Neuronal stem cell (in vitro differentiated cells): ENCODE measurements at regions not wholly inside any gene's neighbourhood (a gene's known extent, or its start where the extent isn't known, plus 50 kb on each side); places are given as distances from the start of the nearest gene placed in this dataset.

ENCODE experiments used
- DNase-seq: peaks from one replicate; pipeline ENCODE4 v3.0.0-alpha.2; 2013; ENCODE audit warnings: low spot score
- H2AFZ ChIP-seq: one replicate; pipeline ENCODE4 v1.6.1; 2013; ENCODE audit warnings: mild to moderate bottlenecking, low read length, inconsistent platforms
- H2AK5ac ChIP-seq: 2 replicates; pipeline ENCODE4 v1.6.1; 2013; ENCODE audit warnings: low read depth, mild to moderate bottlenecking, inconsistent platforms, low read length, moderate library complexity, mixed read lengths
- H2BK120ac ChIP-seq: 2 replicates; pipeline ENCODE4 v1.6.1; 2013; ENCODE audit warnings: low read depth, mild to moderate bottlenecking, inconsistent platforms, low read length, moderate library complexity, mixed read lengths
- H2BK12ac ChIP-seq: one replicate; pipeline ENCODE4 v1.6.1; 2013; ENCODE audit warnings: low read length, inconsistent platforms
- H2BK15ac ChIP-seq: 2 replicates; pipeline ENCODE4 v1.6.1; 2013; ENCODE audit warnings: mild to moderate bottlenecking, low read length, inconsistent platforms, mixed read lengths
- H2BK5ac ChIP-seq: one replicate; pipeline ENCODE4 v1.6.1; 2013; ENCODE audit warnings: inconsistent platforms, mild to moderate bottlenecking, low read length, moderate library complexity
- H3K14ac ChIP-seq: one replicate; pipeline ENCODE4 v1.6.1; 2013; ENCODE audit warnings: low read length, inconsistent platforms
- H3K18ac ChIP-seq: 2 replicates; pipeline ENCODE4 v1.6.1; 2013; ENCODE audit warnings: low read length, inconsistent platforms
- H3K23ac ChIP-seq: 2 replicates; pipeline ENCODE4 v1.6.1; 2013; ENCODE audit warnings: low read depth, mild to moderate bottlenecking, mixed read lengths, low read length, inconsistent platforms; ENCODE audit not compliant: poor library complexity
- H3K27ac ChIP-seq: replicated peaks from 3 replicates; pipeline ENCODE4 v1.5.1; 2013; ENCODE audit warnings: low read length, inconsistent platforms
- H3K27me3 ChIP-seq, 3 experiments: 2 replicates each; pipeline ENCODE4 v1.6.1; 2013; ENCODE audit warnings: low read length in 3 of 3, mild to moderate bottlenecking in 2 of 3, inconsistent platforms in 1 of 3, low read depth in 1 of 3, mixed read lengths in 1 of 3, moderate library complexity in 1 of 3; ENCODE audit not compliant: control insufficient read depth in 3 of 3, insufficient read depth in 3 of 3
- H3K36me3 ChIP-seq, 2 donors: replicated peaks in 1 of 2; 2 replicates each; pipeline ENCODE4 v1.6.1; 2013; ENCODE audit warnings: low read length in 2 of 2; ENCODE audit not compliant: control insufficient read depth in 2 of 2, insufficient read depth in 2 of 2
- H3K4ac ChIP-seq: 2 replicates; pipeline ENCODE4 v1.6.1; 2013; ENCODE audit warnings: inconsistent platforms, mild to moderate bottlenecking, low read length, moderate library complexity
- H3K4me1 ChIP-seq, 2 donors: 1 replicate in 1 of 2; 2 replicates in 1 of 2; pipeline ENCODE4 v1.6.1; 2013; ENCODE audit warnings: low read length in 2 of 2, low read depth in 1 of 2; ENCODE audit not compliant: control insufficient read depth in 2 of 2, insufficient read depth in 1 of 2
- H3K4me2 ChIP-seq: one replicate; pipeline ENCODE4 v1.6.1; 2013; ENCODE audit warnings: mild to moderate bottlenecking, low read length, inconsistent platforms; ENCODE audit not compliant: insufficient read depth, poor library complexity, severe bottlenecking
- H3K4me3 ChIP-seq, 2 donors: 2 replicates each; pipeline ENCODE4 v1.5.1; 2013; ENCODE audit warnings: low read length in 2 of 2, mild to moderate bottlenecking in 2 of 2, inconsistent platforms in 1 of 2, moderate library complexity in 1 of 2
- H3K79me1 ChIP-seq: one replicate; pipeline ENCODE4 v1.6.1; 2013; ENCODE audit warnings: low read depth, mild to moderate bottlenecking, inconsistent platforms, low read length, moderate library complexity
- H3K9ac ChIP-seq: one replicate; pipeline ENCODE4 v1.6.1; 2013; ENCODE audit warnings: mild to moderate bottlenecking, low read depth, low read length, inconsistent platforms; ENCODE audit not compliant: poor library complexity
- H3K9me3 ChIP-seq, 2 donors: replicated peaks in 1 of 2; 2 replicates each; pipeline versions ENCODE3 to v1.6.1; 2013; ENCODE audit warnings: low read length in 2 of 2, mild to moderate bottlenecking in 2 of 2, inconsistent platforms in 1 of 2, low read depth in 1 of 2, mixed read lengths in 1 of 2, moderate library complexity in 1 of 2; ENCODE audit not compliant: control insufficient read depth in 2 of 2, insufficient read depth in 1 of 2
- H4K8ac ChIP-seq: one replicate; pipeline ENCODE4 v1.6.1; 2013; ENCODE audit warnings: low read depth, mild to moderate bottlenecking, inconsistent platforms, low read length, moderate library complexity
- H4K91ac ChIP-seq: one replicate; pipeline ENCODE4 v1.6.1; 2013; ENCODE audit warnings: low read length, low read depth, mild to moderate bottlenecking, inconsistent platforms; ENCODE audit not compliant: poor library complexity
- WGBS, 2 donors: extraction: QIAGEN DNeasy Blood & Tissue Kit; methylation state at CpG; one replicate each; pipeline ENCODE4 v1.1.7; 2013; ENCODE audit warnings: missing lambda C conversion rate in 2 of 2, mixed read lengths in 1 of 2; ENCODE audit not compliant: insufficient read length in 2 of 2, insufficient replicate concordance in 1 of 2; ENCODE audit errors: extremely low coverage in 2 of 2; 5-methylcytosine and 5-hydroxymethylcytosine counted together

GRCh38 chr4:3713817-3714641 is 52.2 kb upstream of the ADRA2C start:
- no peak overlapping the region for H3K27ac ChIP-seq
- no peak for DNase-seq
- no peak overlapping the region for H4K91ac ChIP-seq
- peaks cover 0 to 8% (median 5%) of the 10 kb centered on the region in 3 experiments for H3K27me3 ChIP-seq
- H3K4me1 ChIP-seq = peaks cover 14 to 19% of the 10 kb centered on the region in 2 donors
- H2BK5ac ChIP-seq = no peak overlapping the region
- H3K4ac ChIP-seq = no peak overlapping the region
- no peak overlapping the region for H2AFZ ChIP-seq
- H3K9me3 ChIP-seq = peaks cover 3 to 11% of the 10 kb centered on the region in 2 donors
- peak overlapping the region; percentile 1 for H3K9ac ChIP-seq
- peaks cover 0 to 3% of the 10 kb centered on the region in 2 donors for H3K36me3 ChIP-seq
- H3K4me2 ChIP-seq = no peak overlapping the region
- no peak overlapping the region for H3K23ac ChIP-seq
- no peak overlapping the region for H2BK12ac ChIP-seq
- H2BK120ac ChIP-seq = peak overlapping the region; percentile 25
- H3K4me3 ChIP-seq = peak overlapping the region in 1 of 2 donors; percentile 67
- no peak overlapping the region for H2AK5ac ChIP-seq
- H3K79me1 ChIP-seq = peaks cover 2% of the 10 kb centered on the region
- H2BK15ac ChIP-seq = no peak overlapping the region
- H4K8ac ChIP-seq = peak overlapping the region; percentile 44
- peak overlapping the region; percentile 65 for H3K14ac ChIP-seq
- peak overlapping the region; percentile 54 for H3K18ac ChIP-seq
- WGBS, 2 donors = no CpG with 5 or more reads among the region's 13 CpGs

GRCh38 chr4:3713346-3713745 is 52.8 kb upstream of the ADRA2C start:
- H3K4me3 ChIP-seq = no peak overlapping the region
- H3K18ac ChIP-seq = peak overlapping the region; percentile 78
- H3K4ac ChIP-seq = no peak overlapping the region
- H2BK12ac ChIP-seq = peak overlapping the region; percentile 65
- WGBS, 2 donors = no CpG with 5 or more reads among the region's 7 CpGs
- H3K9ac ChIP-seq = no peak overlapping the region
- no peak overlapping the region for H3K4me2 ChIP-seq
- peaks cover 0 to 8% of the 10 kb centered on the region in 2 donors for H3K9me3 ChIP-seq
- H4K8ac ChIP-seq = no peak overlapping the region
- no peak overlapping the region for H3K23ac ChIP-seq
- H3K14ac ChIP-seq = no peak overlapping the region
- H4K91ac ChIP-seq = no peak overlapping the region
- H3K27me3 ChIP-seq = peaks cover 0 to 10% (median 5%) of the 10 kb centered on the region in 3 experiments
- no peak overlapping the region for H2AFZ ChIP-seq
- peak overlapping the region; percentile 91 for H2BK15ac ChIP-seq
- peaks cover 2% of the 10 kb centered on the region for H3K79me1 ChIP-seq
- H2AK5ac ChIP-seq = peak overlapping the region; percentile 12
- H3K27ac ChIP-seq = no peak overlapping the region
- H3K36me3 ChIP-seq = peaks cover 0 to 3% of the 10 kb centered on the region in 2 donors
- DNase-seq = no peak
- peaks cover 14 to 19% of the 10 kb centered on the region in 2 donors for H3K4me1 ChIP-seq
- H2BK5ac ChIP-seq = no peak overlapping the region
- no peak overlapping the region for H2BK120ac ChIP-seq

- Histone ChIP-seq H2BK5ac (no peak overlapping the region), H3K4me2 (no peak overlapping the region), H2AFZ (no peak overlapping the region), H3K23ac (no peak overlapping the region), H3K14ac (no peak overlapping the region), H3K27ac (no peak overlapping the region), H4K8ac (no peak overlapping the region), H3K79me1 (peaks cover 2% of the 10 kb centered on the region), H3K18ac (peak overlapping the region; percentile 78), H3K9me3 (peaks cover 0 to 6% of the 10 kb centered on the region in 2 donors), H3K27me3 (peaks cover 0 to 10% (median 5%) of the 10 kb centered on the region in 3 experiments), H3K9ac (no peak overlapping the region), H3K4me3 (no peak overlapping the region), H3K36me3 (peaks cover 0 to 3% of the 10 kb centered on the region in 2 donors), H2BK120ac (no peak overlapping the region), H2AK5ac (peak overlapping the region; percentile 73), H2BK12ac (peak overlapping the region; percentile 65), H3K4me1 (peaks cover 16 to 23% of the 10 kb centered on the region in 2 donors), H2BK15ac (peak overlapping the region; percentile 91), H4K91ac (peak overlapping the region; percentile 53), H3K4ac (no peak overlapping the region)
- no CpG with 5 or more reads among the region's 20 CpGs for whole genome bisulfite sequencing, 2 donors
- DNase-seq = no peak
These were observed 53.2 kb upstream of the ADRA2C start for GRCh38 chr4:3712936-3713335.

- no CpG with 5 or more reads among the region's 12 CpGs for WGBS, 2 donors
- H3K4ac ChIP-seq = no peak overlapping the region
- no peak overlapping the region for H2BK120ac ChIP-seq
- peak overlapping the region; percentile 6 for H2BK5ac ChIP-seq
- H3K9me3 ChIP-seq = peaks cover 0 to 6% of the 10 kb centered on the region in 2 donors
- peak overlapping the region; percentile 22 for H2BK15ac ChIP-seq
- no peak for DNase-seq
- H3K4me3 ChIP-seq = no peak overlapping the region
- H2AK5ac ChIP-seq = peak overlapping the region; percentile 73
- peaks cover 0 to 3% of the 10 kb centered on the region in 2 donors for H3K36me3 ChIP-seq
- H4K91ac ChIP-seq = no peak overlapping the region
- peaks cover 0 to 10% (median 5%) of the 10 kb centered on the region in 3 experiments for H3K27me3 ChIP-seq
- no peak overlapping the region for H3K4me2 ChIP-seq
- H3K27ac ChIP-seq = no peak overlapping the region
- no peak overlapping the region for H4K8ac ChIP-seq
- peak overlapping the region; percentile 65 for H2BK12ac ChIP-seq
- H3K9ac ChIP-seq = no peak overlapping the region
- peaks cover 2% of the 10 kb centered on the region for H3K79me1 ChIP-seq
- H3K4me1 ChIP-seq = peaks cover 19 to 30% of the 10 kb centered on the region in 2 donors
- H3K14ac ChIP-seq = no peak overlapping the region
- H3K18ac ChIP-seq = peak overlapping the region; percentile 78
- no peak overlapping the region for H2AFZ ChIP-seq
- H3K23ac ChIP-seq = no peak overlapping the region
These were observed 53.9 kb upstream of the ADRA2C start for GRCh38 chr4:3712112-3712805.
